H1 (cell line): ENCODE measurements at regions not wholly inside any gene's neighbourhood (a gene's known extent, or its start where the extent isn't known, plus 50 kb on each side); places are given as distances from the start of the nearest gene placed in this dataset.

Experiments
- BCL11A ChIP-seq, 2 experiments: IDR thresholded peaks; one replicate each; pipeline ENCODE4 v1.6.1; 2011; ENCODE audit warnings: low read depth in 2 of 2, low read length in 2 of 2, mild to moderate bottlenecking in 2 of 2
- CBX8 ChIP-seq: fragments of 300-800, 300-1000 bp; sonication (generic); IDR thresholded peaks from 2 replicates; pipeline ENCODE4 v1.7.1; 2016; ENCODE audit warnings: low read depth, low read length, borderline replicate concordance
- GTF2F1 ChIP-seq: IDR thresholded peaks from 2 replicates; pipeline ENCODE4 v1.6.1; 2012; ENCODE audit warnings: low read depth, low read length, improper control_type of control experiment, borderline replicate concordance
- JUND ChIP-seq: IDR thresholded peaks from 2 replicates; pipeline ENCODE4 v1.6.1; 2011; ENCODE audit warnings: mild to moderate bottlenecking, improper control_type of control experiment, low read length
- PHF8 ChIP-seq: fragments of 200-600 bp; sonication (generic); conservative IDR thresholded peaks from 2 replicates; pipeline ENCODE4 v1.7.1; 2012; ENCODE audit warnings: low read depth, mild to moderate bottlenecking, inconsistent platforms, low read length, moderate library complexity
- POLR2A ChIP-seq, 2 experiments: IDR thresholded peaks; 1 replicate in 1 of 2; 2 replicates in 1 of 2; pipeline ENCODE4 v1.6.1; 2011; ENCODE audit warnings: low read depth in 2 of 2, low read length in 2 of 2, mild to moderate bottlenecking in 2 of 2; ENCODE audit errors: control extremely low read depth in 1 of 2
- YY1 ChIP-seq: IDR thresholded peaks from 2 replicates; pipeline ENCODE4 v1.6.1; 2011; ENCODE audit warnings: low read depth, mild to moderate bottlenecking, low read length
- TF ChIP-seq, protein P1 (sequence below), 3 experiments: IDR thresholded peaks; 1 replicate in 2 of 3; 2 replicates in 1 of 3; pipeline versions ENCODE4 v1.5.1 to v1.6.1; 2011; ENCODE audit warnings: low read length in 3 of 3, mild to moderate bottlenecking in 3 of 3, inconsistent platforms in 2 of 3, low read depth in 1 of 3, moderate library complexity in 1 of 3; ENCODE audit not compliant: insufficient read depth in 1 of 3; ENCODE audit errors: control extremely low read depth in 1 of 3

DNA sequence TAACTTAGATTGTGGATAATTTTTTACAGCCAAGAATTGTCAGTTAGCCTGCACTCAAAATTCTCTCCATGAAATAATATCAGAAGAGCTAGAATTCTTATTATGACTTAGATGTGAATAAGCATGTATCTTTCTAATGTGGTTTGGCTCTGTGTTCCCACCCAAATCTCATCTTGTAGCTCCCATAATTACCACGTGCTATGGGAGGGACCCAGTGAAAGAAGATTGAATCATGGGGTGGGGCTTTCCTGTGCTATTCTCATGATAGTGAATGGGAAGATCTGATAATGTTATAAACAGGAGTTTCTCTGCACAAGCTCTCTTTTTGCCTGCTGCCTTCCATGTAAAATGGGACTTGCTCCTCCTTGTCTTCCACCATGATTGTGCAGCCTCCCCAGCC is 176.8 kb downstream of the MAT2B start:
- no peak for TF ChIP-seq GTF2F1
- TF ChIP-seq JUND: no peak
- TF ChIP-seq CBX8: no peak
- no peak for TF ChIP-seq POLR2A (IDR thresholded peaks at IDR 0.05; ENCODE audit: control extremely low read depth in 1 of 2, low read depth in 2 of 2, low read length in 2 of 2)
- TF ChIP-seq, protein P1, sequence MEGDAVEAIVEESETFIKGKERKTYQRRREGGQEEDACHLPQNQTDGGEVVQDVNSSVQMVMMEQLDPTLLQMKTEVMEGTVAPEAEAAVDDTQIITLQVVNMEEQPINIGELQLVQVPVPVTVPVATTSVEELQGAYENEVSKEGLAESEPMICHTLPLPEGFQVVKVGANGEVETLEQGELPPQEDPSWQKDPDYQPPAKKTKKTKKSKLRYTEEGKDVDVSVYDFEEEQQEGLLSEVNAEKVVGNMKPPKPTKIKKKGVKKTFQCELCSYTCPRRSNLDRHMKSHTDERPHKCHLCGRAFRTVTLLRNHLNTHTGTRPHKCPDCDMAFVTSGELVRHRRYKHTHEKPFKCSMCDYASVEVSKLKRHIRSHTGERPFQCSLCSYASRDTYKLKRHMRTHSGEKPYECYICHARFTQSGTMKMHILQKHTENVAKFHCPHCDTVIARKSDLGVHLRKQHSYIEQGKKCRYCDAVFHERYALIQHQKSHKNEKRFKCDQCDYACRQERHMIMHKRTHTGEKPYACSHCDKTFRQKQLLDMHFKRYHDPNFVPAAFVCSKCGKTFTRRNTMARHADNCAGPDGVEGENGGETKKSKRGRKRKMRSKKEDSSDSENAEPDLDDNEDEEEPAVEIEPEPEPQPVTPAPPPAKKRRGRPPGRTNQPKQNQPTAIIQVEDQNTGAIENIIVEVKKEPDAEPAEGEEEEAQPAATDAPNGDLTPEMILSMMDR (IDR thresholded peaks at IDR 0.05; ENCODE audit: control extremely low read depth in 1 of 3, insufficient read depth in 1 of 3, low read depth in 1 of 3, low read length in 3 of 3): no peak
- TF ChIP-seq YY1: no peak
- no peak for TF ChIP-seq BCL11A (IDR thresholded peaks at IDR 0.05; ENCODE audit: low read depth in 2 of 2, low read length in 2 of 2)
- no peak for TF ChIP-seq PHF8
